ENCODE measurements at regions not wholly inside any gene's neighbourhood (a gene's known extent, or its start where the extent isn't known, plus 50 kb on each side); places are given as distances from the start of the nearest gene placed in this dataset.

GRCh38 chr16:77035361-77035760 is 155.6 kb upstream of the MON1B start:
- ATAC-seq: no peak
- TF ChIP-seq SNAI2 (CRISPR knock-in tag; IDR thresholded peaks at IDR 0.05): no peak
- TF ChIP-seq ESRRG (CRISPR knock-in tag; IDR thresholded peaks at IDR 0.05): no peak
- no peak for TF ChIP-seq ZNF8 (CRISPR knock-in tag; IDR thresholded peaks at IDR 0.05)
- no peak for TF ChIP-seq ZNF70 (CRISPR knock-in tag; IDR thresholded peaks at IDR 0.05)
- TF ChIP-seq OSR1 (CRISPR knock-in tag; IDR thresholded peaks at IDR 0.05): no peak
- TF ChIP-seq ISL1 (CRISPR knock-in tag; IDR thresholded peaks at IDR 0.05): no peak
- no peak for TF ChIP-seq ARNTL (CRISPR knock-in tag; IDR thresholded peaks at IDR 0.05; ENCODE audit: borderline replicate concordance, low read depth)
- no peak for TF ChIP-seq TCF4 (CRISPR knock-in tag; IDR thresholded peaks at IDR 0.05; ENCODE audit: borderline replicate concordance)
- TF ChIP-seq ZNF565 (CRISPR knock-in tag; conservative IDR thresholded peaks at IDR 0.05; ENCODE audit: low read depth): no peak
- no peak for TF ChIP-seq CSDC2 (CRISPR knock-in tag; IDR thresholded peaks at IDR 0.05)
- TF ChIP-seq RARB (CRISPR knock-in tag; IDR thresholded peaks at IDR 0.05): no peak
- TF ChIP-seq CSRNP3 (CRISPR knock-in tag; IDR thresholded peaks at IDR 0.05): no peak
- no peak for TF ChIP-seq PATZ1 (CRISPR knock-in tag; IDR thresholded peaks at IDR 0.05; ENCODE audit: borderline replicate concordance)
- TF ChIP-seq ZC3H10 (CRISPR knock-in tag; IDR thresholded peaks at IDR 0.05): no peak
- no peak for TF ChIP-seq BACH2 (CRISPR knock-in tag; IDR thresholded peaks at IDR 0.05; ENCODE audit: borderline replicate concordance)
- no peak for TF ChIP-seq POU6F1 (CRISPR knock-in tag; IDR thresholded peaks at IDR 0.05; ENCODE audit: borderline replicate concordance, low read depth)
- TF ChIP-seq ZFP3 (CRISPR knock-in tag; IDR thresholded peaks at IDR 0.05): no peak
- TF ChIP-seq PPARA (CRISPR knock-in tag; IDR thresholded peaks at IDR 0.05; ENCODE audit: borderline replicate concordance): no peak
- TF ChIP-seq ZFP30 (CRISPR knock-in tag; IDR thresholded peaks at IDR 0.05): no peak
- TF ChIP-seq GLIS3 (CRISPR knock-in tag; IDR thresholded peaks at IDR 0.05): no peak

GRCh38 chr16:77037696-77038347 is 153.2 kb upstream of the MON1B start:
- TF ChIP-seq OSR1 (CRISPR knock-in tag; IDR thresholded peaks at IDR 0.05) (no peak), TOX (CRISPR knock-in tag; IDR thresholded peaks at IDR 0.05; ENCODE audit: borderline replicate concordance) (no peak), POU6F1 (CRISPR knock-in tag; IDR thresholded peaks at IDR 0.05; ENCODE audit: borderline replicate concordance, low read depth) (no peak), CREB5 (CRISPR knock-in tag; IDR thresholded peaks at IDR 0.05; ENCODE audit: low read depth) (no peak), PPARA (CRISPR knock-in tag; IDR thresholded peaks at IDR 0.05; ENCODE audit: borderline replicate concordance) (no peak), CSRNP3 (CRISPR knock-in tag; IDR thresholded peaks at IDR 0.05) (no peak), RARB (CRISPR knock-in tag; IDR thresholded peaks at IDR 0.05) (no peak)
- no peak for ATAC-seq

Measured in SK-N-SH treated with all-trans-retinoic acid at 6 μM for 48 hours (cell line).